Kidney epithelial cell (primary cell): ENCODE measurements at regions not wholly inside any gene's neighbourhood (a gene's known extent, or its start where the extent isn't known, plus 50 kb on each side); places are given as distances from the start of the nearest gene placed in this dataset.
"Not testable (repeated sequence)": the region's sequence is repeated elsewhere in the genome, so short reads cannot be mapped to it uniquely, and the experiment has no call there.

ENCODE experiments used
- DNase-seq: peaks from one replicate; pipeline ENCODE4 v3.0.0-alpha.2; 2010; ENCODE audit warnings: low read depth
- H3K27me3 ChIP-seq: 2 replicates; pipeline ENCODE4 v1.6.0; 2011; ENCODE audit warnings: low read length; ENCODE audit not compliant: control insufficient read depth, insufficient read depth
- H3K36me3 ChIP-seq: 2 replicates; pipeline ENCODE4 v1.5.1; 2011; ENCODE audit warnings: low read length; ENCODE audit not compliant: control insufficient read depth, insufficient read depth
- H3K4me3 ChIP-seq: 2 replicates; pipeline ENCODE4 v1.5.1; 2011; ENCODE audit warnings: low read depth, mild to moderate bottlenecking, control low read depth, low read length
- TF ChIP-seq, protein P1 (sequence below): IDR thresholded peaks from 2 replicates; pipeline ENCODE4 v1.5.1; 2011; ENCODE audit warnings: mild to moderate bottlenecking, moderate library complexity, low read length, control low read depth, inconsistent platforms; ENCODE audit not compliant: insufficient read depth, poor library complexity, severe bottlenecking

DNA sequence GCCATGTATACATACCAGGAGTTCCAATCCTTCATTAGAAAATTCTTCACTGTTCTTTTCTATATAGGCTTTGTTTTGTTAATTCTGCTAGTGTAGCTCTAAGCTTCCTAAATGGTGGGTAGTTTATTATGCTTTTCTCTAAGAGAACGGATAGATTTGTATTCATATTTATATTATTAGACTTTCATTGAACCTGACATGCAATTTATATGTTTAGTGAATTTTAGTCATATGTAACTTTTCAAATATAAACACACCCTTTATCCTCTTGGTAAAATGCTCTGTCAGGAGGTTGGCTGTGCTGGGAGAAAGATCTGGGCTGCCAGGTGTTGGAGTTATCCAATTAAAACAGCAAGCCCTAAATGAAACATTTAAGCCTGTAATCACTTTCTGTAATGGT is 369.7 kb upstream of the RGS18 start:
- no peak overlapping the region for H3K4me3 ChIP-seq
- no peaks in the 10 kb centered on the region for H3K27me3 ChIP-seq
- no peak for DNase-seq
- no peaks in the 10 kb centered on the region for H3K36me3 ChIP-seq
- TF ChIP-seq, protein P1, sequence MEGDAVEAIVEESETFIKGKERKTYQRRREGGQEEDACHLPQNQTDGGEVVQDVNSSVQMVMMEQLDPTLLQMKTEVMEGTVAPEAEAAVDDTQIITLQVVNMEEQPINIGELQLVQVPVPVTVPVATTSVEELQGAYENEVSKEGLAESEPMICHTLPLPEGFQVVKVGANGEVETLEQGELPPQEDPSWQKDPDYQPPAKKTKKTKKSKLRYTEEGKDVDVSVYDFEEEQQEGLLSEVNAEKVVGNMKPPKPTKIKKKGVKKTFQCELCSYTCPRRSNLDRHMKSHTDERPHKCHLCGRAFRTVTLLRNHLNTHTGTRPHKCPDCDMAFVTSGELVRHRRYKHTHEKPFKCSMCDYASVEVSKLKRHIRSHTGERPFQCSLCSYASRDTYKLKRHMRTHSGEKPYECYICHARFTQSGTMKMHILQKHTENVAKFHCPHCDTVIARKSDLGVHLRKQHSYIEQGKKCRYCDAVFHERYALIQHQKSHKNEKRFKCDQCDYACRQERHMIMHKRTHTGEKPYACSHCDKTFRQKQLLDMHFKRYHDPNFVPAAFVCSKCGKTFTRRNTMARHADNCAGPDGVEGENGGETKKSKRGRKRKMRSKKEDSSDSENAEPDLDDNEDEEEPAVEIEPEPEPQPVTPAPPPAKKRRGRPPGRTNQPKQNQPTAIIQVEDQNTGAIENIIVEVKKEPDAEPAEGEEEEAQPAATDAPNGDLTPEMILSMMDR: no peak

DNA sequence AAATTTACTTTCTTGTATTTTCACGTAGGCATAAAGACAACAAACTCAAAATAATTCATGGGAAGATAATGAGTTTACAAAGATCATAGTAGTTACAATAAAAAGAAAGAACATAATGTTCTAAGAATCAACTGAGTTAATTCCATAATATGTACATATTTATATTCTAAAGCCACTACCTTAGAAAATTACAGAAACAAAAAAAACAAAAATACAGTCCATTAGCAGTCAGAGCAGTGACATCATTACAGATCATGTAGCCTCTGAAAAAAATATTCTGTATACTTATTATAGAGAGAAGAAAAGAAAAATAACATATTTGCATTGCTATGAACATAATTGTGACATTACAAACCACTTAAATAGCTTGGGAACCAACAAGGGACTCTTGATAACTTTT is 360.1 kb upstream of the RGS18 start:
- no peak for DNase-seq
- H3K4me3 ChIP-seq: no peak overlapping the region
- no peaks in the 10 kb centered on the region for H3K27me3 ChIP-seq
- TF ChIP-seq, protein P1: no peak
- no peaks in the 10 kb centered on the region for H3K36me3 ChIP-seq

DNA sequence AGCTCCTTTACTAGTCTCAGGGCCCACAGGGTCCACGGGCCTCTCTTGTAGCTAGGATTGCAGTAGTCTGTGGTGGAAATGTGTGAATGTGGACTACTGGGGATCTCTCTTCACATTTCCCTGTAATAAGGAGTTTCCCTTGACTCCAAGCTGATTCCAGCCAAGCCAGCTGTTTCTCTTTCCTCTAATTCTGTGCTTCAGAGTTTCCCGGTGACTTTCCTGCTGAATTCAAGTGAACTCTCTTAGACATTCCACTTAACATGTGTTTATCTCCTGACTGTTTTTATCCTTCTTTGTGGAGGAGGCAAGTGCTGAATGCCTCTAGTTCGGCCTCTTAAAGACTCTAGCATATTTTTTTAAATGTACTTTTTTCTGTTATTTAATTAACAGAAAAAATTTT is 354.0 kb upstream of the RGS18 start:
- H3K36me3 ChIP-seq: no peaks in the 10 kb centered on the region
- TF ChIP-seq, protein P1: no peak
- H3K4me3 ChIP-seq: no peak overlapping the region
- DNase-seq: no peak
- H3K27me3 ChIP-seq: no peaks in the 10 kb centered on the region

DNA sequence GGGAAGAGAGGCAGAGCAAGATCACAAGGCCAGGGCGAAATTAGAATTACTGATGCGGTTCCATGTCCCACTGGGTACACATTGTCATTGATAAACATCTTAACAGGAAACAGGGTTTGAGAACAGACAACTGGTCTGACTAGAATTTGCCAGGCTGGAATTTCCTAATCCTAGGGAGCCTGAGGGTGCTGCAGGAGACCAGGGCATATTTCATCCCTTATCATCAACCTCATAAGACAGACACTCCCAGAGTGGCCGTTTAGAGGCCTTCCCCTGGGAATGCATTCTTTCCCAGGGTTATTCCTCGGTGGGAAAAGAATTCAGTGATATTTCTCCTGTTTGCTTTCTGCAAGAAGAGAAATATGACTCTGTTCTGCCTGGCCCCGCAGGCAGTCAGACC is 344.7 kb upstream of the RGS18 start:
- not testable (repeated sequence) for H3K36me3 ChIP-seq, DNase-seq, H3K27me3 ChIP-seq, H3K4me3 ChIP-seq

DNA sequence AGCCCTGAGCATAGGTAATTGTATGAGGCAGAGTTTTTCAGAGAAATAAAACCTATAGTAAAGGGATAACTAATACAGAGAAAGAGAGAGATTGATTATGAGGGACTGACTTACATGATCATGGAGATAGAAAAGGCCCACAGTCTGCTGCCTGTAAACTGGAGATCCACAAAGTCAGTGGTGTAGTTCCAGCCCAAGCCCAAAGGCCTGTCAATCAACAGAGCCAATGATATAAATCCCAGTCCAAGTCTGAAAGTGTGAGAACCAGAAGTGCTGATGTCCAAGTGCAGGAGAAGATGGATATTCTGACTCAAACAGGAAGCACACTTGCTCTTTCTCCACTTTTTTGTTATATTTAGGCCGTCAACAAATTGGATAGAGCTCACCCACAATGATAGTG is 340.1 kb upstream of the RGS18 start:
- no peak for DNase-seq
- Histone ChIP-seq H3K36me3 (no peaks in the 10 kb centered on the region), H3K4me3 (no peak overlapping the region), H3K27me3 (no peaks in the 10 kb centered on the region)
- TF ChIP-seq, protein P1: no peak

DNA sequence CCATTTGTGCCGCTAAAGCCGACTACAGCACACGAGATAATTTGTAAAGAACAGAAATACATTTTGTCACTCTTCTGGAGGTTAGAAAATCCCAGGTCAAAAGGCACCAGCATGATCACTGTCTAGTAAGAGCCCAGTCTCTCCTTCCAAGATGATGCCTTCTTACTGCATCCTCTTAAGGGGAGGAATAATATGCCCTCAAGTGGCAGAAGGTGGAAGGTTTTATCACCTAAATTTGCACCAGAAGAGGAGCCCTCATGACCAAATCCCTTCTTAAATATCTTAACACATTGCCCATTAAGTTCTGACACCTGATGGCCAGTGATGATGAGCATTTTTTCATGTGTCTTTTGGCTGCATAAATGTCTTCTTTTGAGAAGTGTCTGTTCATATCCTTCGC is 326.7 kb upstream of the RGS18 start:
- TF ChIP-seq, protein P1: no peak
- DNase-seq: no peak
- H3K4me3 ChIP-seq: no peak overlapping the region
- H3K27me3 ChIP-seq: no peaks in the 10 kb centered on the region
- no peaks in the 10 kb centered on the region for H3K36me3 ChIP-seq
